Fibroblast of villous mesenchyme (primary cell): ENCODE measurements at regions not wholly inside any gene's neighbourhood (a gene's known extent, or its start where the extent isn't known, plus 50 kb on each side); places are given as distances from the start of the nearest gene placed in this dataset.
A peak's percentile ranks its signal among the peaks of the same experiment; 100 is the strongest.
"Not testable (repeated sequence)": the region's sequence is repeated elsewhere in the genome, so short reads cannot be mapped to it uniquely, and the experiment has no call there.

ENCODE experiments used
- DNase-seq: peaks from one replicate; pipeline ENCODE4 v3.0.0-alpha.2; 2010; ENCODE audit warnings: low read depth
- H3K4me3 ChIP-seq: 2 replicates; pipeline ENCODE4 v1.5.1; 2011; ENCODE audit warnings: low read depth, mild to moderate bottlenecking, low read length
- TF ChIP-seq, protein P1 (sequence below): IDR thresholded peaks from 2 replicates; pipeline ENCODE4 v1.5.1; 2012; ENCODE audit warnings: low read depth, mild to moderate bottlenecking, low read length; ENCODE audit not compliant: insufficient read depth

- no peak overlapping the region for H3K4me3 ChIP-seq
- TF ChIP-seq, protein P1, sequence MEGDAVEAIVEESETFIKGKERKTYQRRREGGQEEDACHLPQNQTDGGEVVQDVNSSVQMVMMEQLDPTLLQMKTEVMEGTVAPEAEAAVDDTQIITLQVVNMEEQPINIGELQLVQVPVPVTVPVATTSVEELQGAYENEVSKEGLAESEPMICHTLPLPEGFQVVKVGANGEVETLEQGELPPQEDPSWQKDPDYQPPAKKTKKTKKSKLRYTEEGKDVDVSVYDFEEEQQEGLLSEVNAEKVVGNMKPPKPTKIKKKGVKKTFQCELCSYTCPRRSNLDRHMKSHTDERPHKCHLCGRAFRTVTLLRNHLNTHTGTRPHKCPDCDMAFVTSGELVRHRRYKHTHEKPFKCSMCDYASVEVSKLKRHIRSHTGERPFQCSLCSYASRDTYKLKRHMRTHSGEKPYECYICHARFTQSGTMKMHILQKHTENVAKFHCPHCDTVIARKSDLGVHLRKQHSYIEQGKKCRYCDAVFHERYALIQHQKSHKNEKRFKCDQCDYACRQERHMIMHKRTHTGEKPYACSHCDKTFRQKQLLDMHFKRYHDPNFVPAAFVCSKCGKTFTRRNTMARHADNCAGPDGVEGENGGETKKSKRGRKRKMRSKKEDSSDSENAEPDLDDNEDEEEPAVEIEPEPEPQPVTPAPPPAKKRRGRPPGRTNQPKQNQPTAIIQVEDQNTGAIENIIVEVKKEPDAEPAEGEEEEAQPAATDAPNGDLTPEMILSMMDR, result no peak
- no peak for DNase-seq
Measured at GRCh38 chr4:138579146-138579545, 337.0 kb upstream of the SLC7A11 start.

GRCh38 chr4:138577826-138578225, 335.7 kb upstream of the SLC7A11 start:
- TF ChIP-seq, protein P1, result peak; percentile 44
- not testable (repeated sequence) for H3K4me3 ChIP-seq
- DNase-seq, result peak; percentile 38

- DNase-seq, result no peak
- TF ChIP-seq, protein P1, result no peak
- no peak overlapping the region for H3K4me3 ChIP-seq
Measured at GRCh38 chr4:138577145-138577544, 335.0 kb upstream of the SLC7A11 start.

DNA sequence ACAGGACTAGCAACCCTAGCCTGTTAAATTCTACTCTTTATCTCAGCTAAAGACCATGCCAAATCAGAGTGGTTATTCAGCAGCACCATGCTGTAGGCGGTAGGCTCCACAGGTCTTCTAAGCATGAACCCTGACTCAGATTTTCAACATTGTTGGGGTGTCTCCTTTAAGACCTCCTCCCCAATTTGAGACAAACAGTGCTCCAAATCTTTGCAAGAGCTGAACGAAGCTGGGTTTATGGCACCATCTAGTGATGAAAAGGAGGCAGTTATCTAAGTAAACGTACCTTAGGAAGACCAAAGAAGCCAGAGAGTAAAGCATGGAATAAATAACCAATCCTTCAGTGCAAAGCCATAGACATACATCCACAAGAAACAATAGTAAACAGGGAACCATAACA, 334.5 kb upstream of the SLC7A11 start:
- DNase-seq, result peak; percentile 61
- H3K4me3 ChIP-seq, result no peak overlapping the region
- TF ChIP-seq, protein P1, result peak; percentile 64

DNA sequence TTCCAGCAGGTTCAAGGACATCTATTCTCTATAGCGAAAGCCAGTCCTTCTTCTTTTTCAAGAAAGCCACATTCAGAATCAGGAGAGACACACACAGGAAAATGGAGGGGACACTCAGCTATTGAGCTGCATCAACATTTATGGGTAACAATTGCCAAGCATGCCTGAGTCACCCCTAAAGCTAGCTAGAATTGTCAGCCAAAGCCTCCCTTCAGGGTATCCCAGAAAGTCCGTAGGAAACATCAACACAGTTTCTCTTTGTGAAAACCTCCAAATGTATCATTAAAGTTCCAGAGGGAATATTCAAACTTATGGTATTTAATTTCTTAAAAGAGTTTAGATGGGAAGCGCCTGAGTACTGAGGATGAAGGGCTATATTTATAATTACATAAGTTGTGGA, 331.1 kb upstream of the SLC7A11 start:
- TF ChIP-seq, protein P1, result no peak
- no peak overlapping the region for H3K4me3 ChIP-seq
- DNase-seq, result peak; percentile 5

DNA sequence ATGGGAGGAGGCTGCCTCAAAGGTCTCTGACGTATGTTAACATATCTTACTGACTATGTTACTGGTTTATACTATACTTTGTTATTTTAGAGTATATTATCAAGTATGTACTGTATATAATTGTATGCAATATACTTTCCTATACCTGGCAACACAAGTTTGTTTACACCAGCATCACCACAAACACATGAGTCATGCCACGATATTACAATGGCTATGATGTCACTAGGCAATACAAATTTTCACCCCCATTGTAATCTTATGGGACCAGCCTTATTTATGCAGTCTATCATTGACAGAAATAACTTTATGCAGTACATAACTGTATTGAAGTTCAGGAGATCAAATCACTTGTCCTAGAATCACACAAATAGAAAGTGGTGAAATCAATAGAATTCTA, 329.9 kb upstream of the SLC7A11 start:
- no peak for DNase-seq
- TF ChIP-seq, protein P1, result no peak
- no peak overlapping the region for H3K4me3 ChIP-seq

GRCh38 chr4:138567696-138568095, 325.5 kb upstream of the SLC7A11 start:
- no peak overlapping the region for H3K4me3 ChIP-seq
- no peak for DNase-seq
- TF ChIP-seq, protein P1, result no peak
